ENCODE measurements at regions not wholly inside any gene's neighbourhood (a gene's known extent, or its start where the extent isn't known, plus 50 kb on each side); places are given as distances from the start of the nearest gene placed in this dataset.

DNA sequence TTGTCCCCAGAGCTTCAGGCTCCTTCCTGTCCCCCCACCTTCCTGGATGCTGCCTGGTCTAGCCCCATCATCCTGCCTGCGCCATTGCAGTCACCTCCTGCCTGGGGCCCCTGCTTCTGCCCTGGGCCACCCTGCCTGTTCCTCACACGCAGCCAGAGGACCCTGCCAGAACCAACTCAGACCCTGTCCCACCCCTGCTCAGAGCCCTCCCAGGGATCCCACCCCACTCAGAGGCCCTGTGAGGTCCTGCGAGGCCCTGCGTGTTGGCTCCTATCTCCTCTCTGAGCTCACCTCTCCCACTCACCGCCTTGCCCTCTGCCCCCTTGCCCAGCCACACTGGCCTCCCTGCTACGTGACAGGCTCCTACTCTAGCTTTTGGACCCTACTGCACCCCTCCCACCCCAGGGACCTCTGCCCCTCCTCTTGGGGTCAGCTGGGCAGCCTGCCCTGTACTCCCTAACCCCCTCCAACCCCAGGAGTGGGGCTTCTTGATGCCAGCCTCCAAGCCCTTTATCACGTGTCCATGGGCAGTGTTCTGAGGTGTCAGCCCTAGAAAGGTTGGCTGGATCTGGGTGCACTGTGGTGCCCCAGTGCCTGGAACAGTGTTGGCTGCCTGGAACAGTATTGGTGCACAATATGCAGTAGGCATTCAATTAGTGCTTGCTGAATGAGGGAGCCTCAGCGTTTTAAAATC, 68.3 kb downstream of the CEBPB start:
- no peak for DNase-seq

- no peak for DNase-seq
Observed at GRCh38 chr20:50259705-50260478, 69.3 kb downstream of the CEBPB start.

DNA sequence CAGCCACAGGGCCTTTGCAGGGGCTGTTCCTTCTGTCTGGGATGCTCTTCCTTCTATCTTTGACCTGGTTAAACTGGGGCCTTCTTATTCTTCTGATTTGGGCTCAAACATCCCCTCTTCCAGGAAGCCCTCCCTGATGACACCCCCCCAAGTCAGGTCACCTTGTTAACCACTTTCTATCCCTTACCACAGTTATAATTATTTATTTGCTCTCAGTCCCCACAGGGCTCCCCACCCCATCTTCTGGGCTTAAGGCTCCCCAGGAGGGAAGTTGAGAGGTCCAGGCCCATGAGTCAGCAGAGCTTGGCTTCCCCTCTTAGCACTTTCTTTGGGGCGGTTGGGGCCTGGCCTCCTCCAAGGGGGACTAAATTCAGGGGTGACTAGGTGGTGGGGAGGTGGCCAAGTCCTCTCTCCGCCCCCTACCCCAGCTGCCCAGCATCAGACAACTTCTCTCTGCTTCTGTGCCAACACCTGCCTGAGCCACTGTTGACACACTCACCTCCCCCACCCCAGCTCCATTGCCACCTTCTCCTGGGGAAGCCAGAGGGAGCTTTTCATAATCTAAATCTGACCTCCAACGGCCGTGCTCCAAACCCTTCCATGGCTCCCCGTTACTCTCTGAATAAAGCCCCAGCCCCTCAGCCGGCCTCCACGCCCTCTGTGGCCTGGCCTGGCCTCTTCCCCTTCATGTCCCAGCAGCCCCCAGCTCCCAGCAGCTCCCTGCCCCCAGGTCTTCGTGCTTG, 70.0 kb downstream of the CEBPB start:
- no peak for DNase-seq

- no peak for DNase-seq
Observed at GRCh38 chr20:50261471-50262212, 71.0 kb downstream of the CEBPB start.

DNA sequence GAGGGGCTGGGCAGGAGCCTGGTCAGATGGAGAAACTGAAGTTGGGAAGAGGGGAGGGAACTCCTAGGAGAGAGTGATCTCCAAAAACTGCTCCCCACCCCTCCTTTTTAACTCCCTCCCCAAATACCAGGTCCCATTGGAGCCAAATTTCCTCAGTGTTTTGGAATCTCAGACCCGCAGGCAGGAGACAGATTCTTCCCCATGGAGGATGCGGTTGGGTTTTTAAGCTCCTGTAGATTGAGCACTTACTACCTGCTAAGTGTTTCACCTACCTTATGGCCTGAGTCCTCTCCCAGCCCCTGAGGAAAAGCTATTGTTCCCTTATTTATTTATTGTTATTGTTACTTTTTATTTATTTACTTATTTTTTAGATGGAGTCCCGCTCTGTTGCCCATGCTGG, 73.2 kb downstream of the CEBPB start:
- DNase-seq: no peak

DNA sequence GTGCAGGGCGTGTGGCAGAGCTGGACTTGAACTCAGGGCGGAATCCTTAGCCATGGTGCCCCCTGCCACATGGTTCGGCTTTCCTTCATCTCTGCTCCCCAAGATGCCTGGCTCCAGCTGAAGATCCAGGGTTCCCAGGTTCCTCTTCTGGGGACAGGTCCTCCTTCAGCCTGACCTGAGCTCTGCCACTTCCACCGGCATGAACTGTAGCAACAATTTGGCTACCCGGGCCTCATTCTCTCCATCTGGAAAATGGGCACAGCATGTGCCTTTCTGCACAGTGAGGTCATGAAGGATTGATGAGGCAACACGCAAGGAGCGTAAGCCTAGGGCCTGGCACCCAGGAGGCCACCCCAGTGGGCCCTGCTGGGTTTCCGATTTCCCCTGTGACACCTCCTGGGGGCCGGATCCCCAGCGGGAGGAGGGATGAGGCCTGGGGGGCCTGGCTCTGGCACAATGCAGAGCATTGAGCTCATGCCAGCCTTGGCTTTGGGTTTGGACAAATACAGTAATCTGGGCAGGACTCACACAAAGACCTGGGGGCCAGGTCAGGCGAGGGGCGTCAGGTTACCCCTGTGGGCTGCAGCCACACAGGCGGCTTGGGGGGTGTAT, 74.0 kb downstream of the CEBPB start:
- no peak for DNase-seq

DNA sequence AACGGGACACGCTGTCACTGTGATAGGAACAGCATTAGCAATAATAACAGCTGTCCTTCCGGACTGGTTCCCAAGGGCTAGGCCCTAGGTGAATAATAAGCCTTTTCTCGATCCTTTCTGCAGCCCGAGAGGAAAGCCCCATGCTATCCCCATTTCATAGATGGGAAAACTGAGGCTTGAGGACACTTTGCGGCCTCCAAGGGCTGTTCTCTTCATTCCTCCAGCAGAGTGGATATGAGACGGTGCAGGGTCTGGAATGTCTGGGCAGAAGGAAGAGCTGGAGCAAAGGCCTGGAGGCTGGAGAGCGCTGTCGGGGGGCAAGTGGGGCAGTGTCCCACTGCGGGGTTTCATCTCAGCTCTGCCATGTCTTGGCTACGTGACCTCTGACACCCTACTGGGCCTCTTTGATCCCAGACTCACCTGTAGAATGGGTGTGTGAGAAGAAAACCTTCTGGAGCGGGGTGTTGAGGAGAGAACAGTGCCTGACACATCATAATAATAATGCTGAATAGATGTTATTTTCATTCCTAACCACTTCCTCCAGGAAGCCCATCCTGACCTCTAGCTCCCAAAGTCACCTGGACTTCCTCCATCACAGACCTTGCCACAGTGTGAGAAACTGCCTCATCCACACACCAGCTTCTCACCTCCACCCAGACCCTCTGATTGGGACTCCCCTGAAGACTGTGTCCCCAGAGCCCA, 74.8 kb downstream of the CEBPB start:
- DNase-seq: no peak

DNA sequence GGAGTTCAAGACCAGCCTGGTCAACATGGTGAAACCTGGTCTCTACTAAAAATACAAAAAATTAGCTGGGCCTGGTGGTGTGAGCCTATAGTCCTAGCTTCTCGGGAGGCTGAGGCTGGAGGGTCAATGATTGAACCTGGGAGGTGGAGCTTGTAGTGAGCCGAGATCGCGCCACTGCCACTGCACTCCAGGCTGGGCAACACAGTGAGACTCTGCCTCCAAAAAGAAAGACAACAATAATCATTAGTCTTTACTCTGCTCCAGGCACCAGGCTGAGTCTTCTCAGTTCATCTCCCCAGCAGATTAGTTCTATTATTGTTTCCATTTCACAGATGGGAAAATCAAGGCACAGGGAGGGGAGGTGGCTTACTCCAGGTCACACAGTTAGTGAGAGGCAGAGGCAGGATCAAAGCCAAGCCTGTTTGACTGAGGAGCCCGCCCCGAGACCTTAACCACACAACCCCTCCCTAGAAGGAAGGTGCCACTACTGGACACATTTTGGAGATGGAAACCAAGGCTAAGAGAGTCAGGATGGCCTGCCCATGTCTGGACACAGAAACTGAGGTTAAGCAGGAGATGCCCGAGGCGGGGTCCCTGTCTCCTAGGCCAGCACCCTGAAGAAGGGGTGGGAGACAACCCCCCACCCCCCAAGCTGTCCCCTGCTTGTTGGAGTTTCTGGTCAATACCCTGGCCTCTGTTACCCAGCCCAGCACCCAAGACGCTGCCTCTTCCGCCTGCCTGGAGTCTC, 75.8 kb downstream of the CEBPB start:
- no peak for DNase-seq

DNA sequence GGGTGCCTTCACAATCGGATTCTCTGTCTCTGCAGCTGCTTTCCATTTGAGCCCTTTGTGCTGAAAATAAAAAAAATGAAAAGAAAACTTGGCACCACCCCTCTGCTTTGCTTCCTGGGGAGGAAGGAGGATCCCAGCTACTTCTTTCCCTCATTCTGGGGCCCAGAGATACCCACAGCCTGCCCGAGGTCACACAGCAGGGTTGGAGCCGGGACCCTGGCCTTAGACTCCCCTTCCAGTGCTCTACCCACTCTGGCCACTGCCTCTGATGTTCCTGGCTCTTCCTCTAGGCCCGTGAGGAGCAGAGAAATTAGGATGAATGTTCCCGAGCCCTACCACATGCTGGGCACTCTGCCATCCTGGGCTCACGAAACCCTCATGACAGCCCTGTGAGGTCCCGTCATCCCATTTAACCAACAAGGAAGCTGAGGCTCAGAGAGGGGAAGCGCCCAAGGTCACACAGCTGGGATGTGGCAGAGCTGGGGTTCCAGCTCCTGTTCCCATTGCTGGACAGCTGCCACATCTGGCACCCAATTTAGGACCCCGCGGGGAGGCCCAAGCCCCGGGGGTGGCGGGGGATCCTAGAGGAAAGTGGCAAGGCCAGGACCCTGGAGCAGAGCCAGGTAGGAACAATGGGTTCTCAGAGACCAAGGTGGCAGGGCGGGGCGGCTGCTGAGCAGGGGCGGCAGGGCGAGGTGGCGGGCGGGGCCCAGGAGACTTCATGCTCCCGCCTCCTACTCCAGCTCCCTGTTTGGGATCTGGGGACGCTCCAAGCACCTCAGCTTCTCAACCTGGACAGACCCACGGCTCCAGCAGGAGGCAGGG, 76.6 kb downstream of the CEBPB start:
- DNase-seq: no peak

DNA sequence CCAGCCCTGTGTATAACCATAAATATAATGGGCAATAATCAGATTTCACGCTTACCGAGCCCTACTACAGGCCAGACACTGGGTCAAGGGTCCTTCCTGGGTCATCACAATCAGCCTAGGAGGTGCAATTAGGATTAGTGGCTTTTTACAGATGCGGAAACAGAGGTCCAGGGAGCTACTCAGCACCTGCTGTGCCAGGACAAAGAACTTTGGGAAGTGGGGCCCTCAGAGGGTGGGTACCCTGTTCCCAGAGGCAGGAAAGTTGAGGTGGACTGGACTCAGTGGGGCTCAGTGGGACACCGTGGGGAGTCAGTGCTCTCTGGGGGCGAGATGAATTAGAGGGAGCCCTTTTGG, 77.2 kb downstream of the CEBPB start:
- DNase-seq: no peak

- no peak for DNase-seq
Observed at GRCh38 chr20:50269091-50270033, 78.7 kb downstream of the CEBPB start.

GRCh38 chr20:50270034-50270395, 79.4 kb downstream of the CEBPB start:
- DNase-seq: no peak

- DNase-seq: no peak
Observed at GRCh38 chr20:50270569-50270968, 79.9 kb downstream of the CEBPB start.

GRCh38 chr20:50271176-50271575, 80.5 kb downstream of the CEBPB start:
- DNase-seq: no peak

DNA sequence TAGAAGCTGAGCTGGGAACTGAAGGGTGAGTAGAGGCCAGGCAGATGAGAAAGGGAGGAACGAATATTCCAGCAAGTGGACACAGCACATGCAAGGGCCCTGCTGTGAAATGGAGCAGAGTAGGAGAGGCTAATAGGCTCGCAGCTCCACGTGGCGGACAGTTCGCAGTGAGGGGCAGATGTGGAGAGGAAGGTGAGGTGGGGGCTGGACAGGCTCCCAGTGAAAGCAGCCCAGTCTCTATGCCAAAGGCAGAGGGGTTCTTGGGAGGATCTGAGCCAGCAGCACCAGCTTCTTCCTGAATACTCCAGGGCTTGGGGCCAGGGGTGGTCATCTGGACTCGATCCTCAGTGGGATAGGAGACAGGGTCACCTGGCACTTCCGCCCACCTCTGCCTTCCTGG, 81.0 kb downstream of the CEBPB start:
- no peak for DNase-seq

DNA sequence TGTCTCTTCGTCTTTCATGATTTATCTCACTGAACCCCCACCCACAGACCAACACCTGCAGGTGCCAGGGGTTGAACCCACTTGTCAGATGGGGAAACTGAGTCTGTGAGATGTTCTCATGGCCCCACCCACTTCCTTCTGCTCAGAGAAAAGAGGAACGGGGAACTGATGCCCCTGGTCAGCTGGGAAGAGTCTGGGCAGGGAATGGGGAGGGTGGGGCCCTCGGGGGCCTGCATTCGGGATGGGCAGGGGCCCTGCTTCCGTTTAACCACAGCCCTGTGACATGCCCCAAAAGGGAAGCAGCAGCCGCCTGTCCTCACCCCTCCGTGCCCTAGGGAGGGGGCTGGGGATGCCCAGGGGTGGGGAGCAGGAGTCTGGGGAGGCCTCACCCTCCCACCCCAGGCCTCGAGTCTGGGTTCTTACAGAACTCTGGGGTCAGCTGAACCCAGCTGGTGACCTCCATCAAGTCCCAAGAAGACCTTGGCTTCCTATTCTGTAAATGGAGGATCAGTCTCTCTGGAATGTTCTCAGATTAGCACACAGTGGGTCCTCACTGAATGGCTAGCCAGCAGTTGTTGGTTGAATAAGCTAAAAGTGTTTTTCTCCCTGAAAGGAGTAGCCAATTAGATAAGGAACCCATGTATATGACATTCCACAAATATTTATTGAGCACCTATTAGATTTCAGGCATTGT, 81.5 kb downstream of the CEBPB start:
- no peak for DNase-seq

- DNase-seq: no peak
Observed at GRCh38 chr20:50272724-50273446, 82.3 kb downstream of the CEBPB start.
